HepG2 (cell line): ENCODE measurements at regions not wholly inside any gene's neighbourhood (a gene's known extent, or its start where the extent isn't known, plus 50 kb on each side); places are given as distances from the start of the nearest gene placed in this dataset.

Source experiments
- ATAC-seq: fragments of 200-7000 bp; cut with Tn5 transposase; 3 replicates; pipeline ENCODE4 v1.9.1; 2020; ENCODE audit warnings: mild to moderate bottlenecking, moderate library complexity
- BruUV-seq: library from RNA; stranded (reverse); fragments of 400-500 nt; replicated peaks from 2 replicates; lab custom pipeline; 2021; lab: Mats Ljungman, UMichigan
- CTCF ChIA-PET: fragments of 300-600 bp; formaldehyde crosslinking; extraction: SDS; loops from one replicate; lab custom pipeline; 2021; ENCODE audit warnings: low total read pairs, inconsistent platforms, low intra/inter-chr PET ratio; lab: Yijun Ruan, JAX
- POLR2A ChIA-PET: fragments of 350-600 bp; sonication (Branson Sonifier 250); formaldehyde crosslinking; loops from one replicate; lab custom pipeline; 2020; ENCODE audit warnings: antibody characterized with exemption, inconsistent platforms; lab: Yijun Ruan, JAX
- DNase-seq: peaks from one replicate; pipeline ENCODE4 v3.0.0-alpha.2; 2015; ENCODE audit warnings: low spot score
- FAIRE-seq: peaks from 3 replicates; lab custom pipeline; 2011; peaks lifted over from hg19 to GRCh38; lab: Jason Lieb, UNC
- H2AFZ ChIP-seq: one replicate; pipeline ENCODE4 v1.6.1; 2011; ENCODE audit warnings: low read length, inconsistent platforms
- H3K27ac ChIP-seq: fragments of 300-600 bp; 3 replicates; pipeline ENCODE4 v1.8.0; 2011; ENCODE audit warnings: mixed run types, mild to moderate bottlenecking, mixed read lengths, low read length, inconsistent platforms; ENCODE audit not compliant: insufficient read depth; ENCODE audit errors: extremely low read length
- H3K27me3 ChIP-seq, 2 experiments: fragments of 200-600 bp in 1 of 2; 2 replicates in 1 of 2; 3 replicates in 1 of 2; pipeline versions ENCODE4 v1.6.0 to v1.8.0; 2011; ENCODE audit warnings: low read length in 2 of 2, mild to moderate bottlenecking in 2 of 2, moderate library complexity in 2 of 2, inconsistent platforms in 1 of 2; ENCODE audit not compliant: insufficient read depth in 2 of 2, control insufficient read depth in 1 of 2
- H3K36me3 ChIP-seq, 2 experiments: fragments of 200-600 bp in 1 of 2; replicated peaks in 1 of 2; 2 replicates in 1 of 2; 3 replicates in 1 of 2; pipeline versions ENCODE4 v1.5.1 to v1.8.0; 2011; ENCODE audit warnings: low read length in 2 of 2, inconsistent platforms in 1 of 2; ENCODE audit not compliant: insufficient read depth in 2 of 2, control insufficient read depth in 1 of 2
- H3K4me1 ChIP-seq: 2 replicates; pipeline ENCODE4 v1.5.1; 2012; ENCODE audit warnings: low read length, inconsistent platforms; ENCODE audit not compliant: insufficient read depth
- H3K4me2 ChIP-seq: 2 replicates; pipeline ENCODE4 v1.6.0; 2011; ENCODE audit warnings: low read depth, low read length, inconsistent platforms
- H3K4me3 ChIP-seq, 3 experiments: fragments of 200-600 bp in 1 of 3; sonication (generic), shearing (Covaris generic) in 1 of 3; replicated peaks in 1 of 3; 2 replicates each; pipeline ENCODE4 v1.5.1; 2011 to 2016; ENCODE audit warnings: low read length in 3 of 3, inconsistent platforms in 2 of 3, low read depth in 2 of 3, mild to moderate bottlenecking in 2 of 3, control low read depth in 1 of 3, mixed read lengths in 1 of 3; ENCODE audit not compliant: insufficient read depth in 1 of 3
- H3K79me2 ChIP-seq: one replicate; pipeline ENCODE4 v1.6.1; 2011; ENCODE audit warnings: low read length, inconsistent platforms; ENCODE audit not compliant: insufficient read depth
- H3K9ac ChIP-seq: 2 replicates; pipeline ENCODE4 v1.6.0; 2011; ENCODE audit warnings: mild to moderate bottlenecking, low read depth, low read length, inconsistent platforms; ENCODE audit not compliant: insufficient read depth
- H3K9me3 ChIP-seq: 2 replicates; pipeline ENCODE4 v1.5.1; 2012; ENCODE audit warnings: mild to moderate bottlenecking, low read length
- H4K20me1 ChIP-seq: 2 replicates; pipeline ENCODE4 v1.6.0; 2011; ENCODE audit warnings: inconsistent platforms, mild to moderate bottlenecking, low read length, moderate library complexity; ENCODE audit not compliant: insufficient read depth
- MXD4 ChIP-seq: IDR thresholded peaks from 2 replicates; pipeline ENCODE4 v1.6.1; 2016; ENCODE audit warnings: mild to moderate bottlenecking, missing biosample characterization, missing genetic modification reagents
- RCOR2 ChIP-seq: IDR thresholded peaks from 2 replicates; pipeline ENCODE4 v1.6.1; 2016; ENCODE audit warnings: missing biosample characterization, missing genetic modification reagents
- RFX1 ChIP-seq: fragments of 450-650 bp; IDR thresholded peaks from 2 replicates; pipeline ENCODE4 v1.6.1; 2017
- U2AF2 ChIP-seq: fragments of 200-400 bp; formaldehyde crosslinking; IDR thresholded peaks from 2 replicates; pipeline ENCODE4 v1.6.1; 2017; ENCODE audit warnings: low read depth, mild to moderate bottlenecking, low read length
- ZNF484 ChIP-seq: sonication (generic); formaldehyde crosslinking; IDR thresholded peaks from 2 replicates; pipeline ENCODE4 v1.5.1; 2020; ENCODE audit warnings: mild to moderate bottlenecking, low read depth, missing genetic modification reagents, borderline replicate concordance
- ZNF512 ChIP-seq: sonication (generic); formaldehyde crosslinking; IDR thresholded peaks from 2 replicates; pipeline ENCODE4 v1.4.0; 2020; ENCODE audit warnings: mild to moderate bottlenecking, missing genetic modification reagents
- ZNF761 ChIP-seq: sonication (generic); formaldehyde crosslinking; conservative IDR thresholded peaks from 2 replicates; pipeline ENCODE4 v1.4.0; 2020; ENCODE audit warnings: mild to moderate bottlenecking, missing genetic modification reagents
- WGBS: methylation state at CpG from one replicate; pipeline ENCODE4 v1.1.6; 2017; ENCODE audit warnings: low lambda C conversion rate; 5-methylcytosine and 5-hydroxymethylcytosine counted together
- in situ Hi-C: cut with HindIII; loops from 2 replicates; pipeline ENCODE4 v1.10.0; 2017; ENCODE audit warnings: low pct_unique_long_range_greater_than_20kb; ENCODE audit not compliant: extremely low pct_ligation_motif_present
- intact Hi-C: fragments of 100-400 bp; cut with micrococcal nuclease; formaldehyde crosslinking; loops from one replicate; pipeline ENCODE4 v1.10.0; 2022; ENCODE audit not compliant: unreplicated experiment

GRCh38 chr19:30303131-30303654 is 69.0 kb upstream of the ZNF536 start:
- in situ Hi-C loops (no loop called here), intact Hi-C loops (no loop called here)
- no peaks in the 10 kb centered on the region for H3K36me3 ChIP-seq
- CTCF ChIA-PET, result no interaction called here
- no peak overlapping the region for H3K4me3 ChIP-seq
- DNase-seq (no peak), FAIRE-seq (no peak), ATAC-seq (no peak)
- H3K27ac ChIP-seq, result no peak overlapping the region
- H3K4me2 ChIP-seq, result no peak overlapping the region
- no TSS peak for BruUV-seq
- WGBS, result 8% methylated on average over 9 of the region's 10 CpGs
- H3K4me1 ChIP-seq, result no peaks in the 10 kb centered on the region
- H3K27me3 ChIP-seq, result peaks cover 0 to 13% of the 10 kb centered on the region in 2 experiments; a peak in 3 of 5 replicates
- no peak overlapping the region for H2AFZ ChIP-seq
- no peaks in the 10 kb centered on the region for H3K9me3 ChIP-seq
- POLR2A ChIA-PET, result no interaction called here
- H3K79me2 ChIP-seq, result no peaks in the 10 kb centered on the region
- no peak for TF ChIP-seq ZNF512
- TF ChIP-seq ZNF761, result no peak
- no peak for TF ChIP-seq RFX1
- no peak for TF ChIP-seq ZNF484 (CRISPR knock-in tag)
- no peak for TF ChIP-seq U2AF2
- no peak for TF ChIP-seq MXD4 (CRISPR knock-in tag)
- H4K20me1 ChIP-seq, result no peaks in the 10 kb centered on the region
- no peak overlapping the region for H3K9ac ChIP-seq

DNA sequence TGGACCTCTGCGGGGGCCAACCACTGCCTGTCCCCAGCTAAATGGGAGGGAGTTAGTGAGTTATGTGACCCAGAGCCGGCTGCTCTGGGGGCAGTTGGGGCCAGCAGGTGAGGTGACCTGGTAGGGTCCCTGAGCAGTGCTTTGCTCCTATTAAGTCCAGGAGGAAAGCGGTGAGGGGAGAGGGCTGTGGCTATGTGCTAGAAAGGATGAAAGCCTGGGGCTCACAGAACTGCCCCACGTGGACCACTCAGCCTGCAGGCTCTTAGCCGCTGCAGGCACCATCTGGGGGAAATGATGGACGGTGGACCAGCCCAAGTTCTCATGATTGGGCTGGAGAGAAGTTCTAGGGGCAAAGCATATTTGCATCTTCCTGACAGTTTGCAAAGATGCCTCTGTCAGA is 67.6 kb upstream of the ZNF536 start:
- CTCF ChIA-PET, result no interaction called here
- in situ Hi-C loops, result no loop called here

More for the DNA sequence above, 67.6 kb upstream of the ZNF536 start:
- H3K36me3 ChIP-seq, result no peaks in the 10 kb centered on the region
- H4K20me1 ChIP-seq, result no peaks in the 10 kb centered on the region
- H3K27me3 ChIP-seq, result peaks cover 0 to 12% of the 10 kb centered on the region in 2 experiments; a peak in 3 of 5 replicates
- DNase-seq (no peak), FAIRE-seq (no peak), ATAC-seq (no peak)
- no peaks in the 10 kb centered on the region for H3K9me3 ChIP-seq
- TF ChIP-seq RCOR2, result no peak
- 5% methylated on average over 4 of the region's 6 CpGs for WGBS
- intact Hi-C loops, result no loop called here
- no peaks in the 10 kb centered on the region for H3K79me2 ChIP-seq
- no peak overlapping the region for H3K27ac ChIP-seq
- H3K4me3 ChIP-seq, result no peak overlapping the region
- BruUV-seq, result no TSS peak
- POLR2A ChIA-PET, result no interaction called here
- no peak overlapping the region for H3K4me2 ChIP-seq
- H2AFZ ChIP-seq, result no peak overlapping the region
- no peak overlapping the region for H3K9ac ChIP-seq
- no peaks in the 10 kb centered on the region for H3K4me1 ChIP-seq
